ENCODE measurements at regions not wholly inside any gene's neighbourhood (a gene's known extent, or its start where the extent isn't known, plus 50 kb on each side); places are given as distances from the start of the nearest gene placed in this dataset.
"Not testable (repeated sequence)": the region's sequence is repeated elsewhere in the genome, so short reads cannot be mapped to it uniquely, and the experiment has no call there.

DNA sequence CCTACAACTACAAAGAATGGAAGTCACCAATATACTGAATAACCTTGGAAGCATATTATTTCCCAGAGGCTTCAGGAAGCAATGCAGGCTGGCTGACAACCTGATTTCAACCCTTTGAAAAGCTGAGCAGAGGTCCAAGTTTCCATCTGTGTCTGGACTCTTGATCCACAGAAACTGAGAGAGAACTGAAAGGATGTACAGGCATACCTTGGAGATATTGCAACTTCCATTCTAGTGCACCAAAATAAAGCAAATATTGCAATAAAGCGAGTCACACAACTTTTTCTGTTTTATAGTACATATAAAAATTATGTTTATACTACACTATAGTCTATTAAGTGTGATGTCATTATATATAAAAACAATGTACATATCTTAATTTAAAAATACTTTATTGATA is 85.3 kb downstream of the TYW3 start:
- DNase-seq: no peak

- no peak for DNase-seq
These were observed 85.9 kb downstream of the TYW3 start for GRCh38 chr1:74818661-74819456.

- no peak for DNase-seq
These were observed 90.0 kb downstream of the TYW3 start for GRCh38 chr1:74822851-74823401.

- no peak for DNase-seq
These were observed 91.7 kb downstream of the TYW3 start for GRCh38 chr1:74824497-74825107.

DNA sequence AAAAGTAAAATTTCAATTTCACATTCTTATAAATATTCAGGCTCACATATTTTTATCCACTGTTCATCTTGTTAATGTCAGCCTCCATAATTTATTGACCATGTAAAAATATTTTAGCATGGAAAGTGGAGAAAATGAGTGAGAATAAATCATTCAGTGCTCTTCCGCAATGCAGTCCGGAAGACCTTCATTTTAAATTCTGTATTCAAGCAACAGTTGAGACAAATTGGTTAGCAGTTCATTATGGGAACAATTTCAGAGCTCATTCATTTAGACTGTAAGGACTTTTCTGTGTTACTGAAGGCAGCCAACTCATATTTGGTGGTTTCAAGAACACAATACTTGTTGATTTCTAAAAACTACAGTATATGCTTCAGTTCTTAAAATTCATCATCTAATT is 97.8 kb downstream of the TYW3 start:
- no peak for DNase-seq

DNA sequence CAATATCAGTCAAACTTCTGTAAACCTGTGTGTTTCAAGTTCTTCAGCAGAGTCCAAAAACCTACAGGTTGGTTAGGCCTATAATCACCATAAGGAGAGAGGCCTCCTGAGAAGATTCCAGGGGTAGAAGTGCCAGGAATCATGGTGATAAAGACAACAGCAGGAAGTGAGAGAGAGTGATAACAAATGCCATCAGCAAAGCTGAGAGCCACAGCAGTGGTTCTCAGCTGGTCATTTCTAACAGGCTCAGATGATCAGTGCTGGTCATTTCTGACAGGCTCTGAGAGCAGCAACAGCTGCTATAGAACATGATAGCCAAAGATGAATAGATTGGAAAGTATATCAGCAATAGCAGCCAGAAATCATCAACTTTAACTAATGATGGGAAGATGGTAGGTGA is 101.3 kb downstream of the TYW3 start:
- DNase-seq: no peak

DNA sequence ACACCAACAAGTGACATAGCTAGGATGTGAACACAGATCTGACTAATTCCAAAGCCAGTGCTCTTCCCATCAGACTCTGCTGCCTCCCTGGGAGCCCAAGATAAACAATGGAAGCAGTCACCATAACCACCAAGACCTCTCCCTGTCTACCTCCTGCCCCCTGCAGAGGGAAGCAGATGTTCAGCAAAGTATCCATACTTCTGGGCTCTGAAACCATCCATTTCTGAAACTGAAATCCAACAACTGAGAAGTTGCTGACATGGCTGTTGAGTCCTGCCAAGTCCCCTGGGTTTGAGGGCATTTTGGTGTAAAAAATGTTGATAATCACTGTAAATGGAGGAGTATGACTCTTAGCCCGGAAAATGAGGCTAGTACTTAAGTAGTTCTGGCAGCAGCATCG is 102.1 kb downstream of the TYW3 start:
- no peak for DNase-seq

- DNase-seq: no peak
These were observed 109.8 kb downstream of the TYW3 start for GRCh38 chr1:74842726-74843125.

DNA sequence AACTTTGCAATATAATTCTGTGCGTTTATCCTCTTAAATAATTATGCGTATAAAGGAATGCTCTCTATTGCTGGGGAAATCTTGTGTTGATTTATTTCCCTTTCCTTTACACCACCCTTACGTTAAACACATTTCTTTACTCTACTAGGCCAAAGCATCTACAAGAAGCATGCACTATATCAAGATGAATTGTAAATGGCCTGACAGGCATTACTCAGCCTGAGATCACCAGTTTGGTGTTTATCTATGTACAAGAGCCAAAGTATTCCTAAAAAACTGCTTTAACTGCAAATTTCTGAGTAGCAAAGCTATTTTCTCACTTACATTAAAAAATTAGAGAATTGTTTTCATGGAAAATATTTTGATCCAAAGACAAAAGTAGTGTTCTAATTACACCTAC is 114.8 kb downstream of the TYW3 start:
- no peak for DNase-seq

GRCh38 chr1:74853756-74854155 is 120.8 kb downstream of the TYW3 start:
- DNase-seq: no peak

- DNase-seq: no peak
These were observed 123.2 kb downstream of the TYW3 start for GRCh38 chr1:74856174-74856573.

- no peak for DNase-seq
These were observed 124.7 kb downstream of the TYW3 start for GRCh38 chr1:74857676-74858075.

- DNase-seq: no peak
These were observed 125.2 kb downstream of the TYW3 start for GRCh38 chr1:74858136-74858535.

DNA sequence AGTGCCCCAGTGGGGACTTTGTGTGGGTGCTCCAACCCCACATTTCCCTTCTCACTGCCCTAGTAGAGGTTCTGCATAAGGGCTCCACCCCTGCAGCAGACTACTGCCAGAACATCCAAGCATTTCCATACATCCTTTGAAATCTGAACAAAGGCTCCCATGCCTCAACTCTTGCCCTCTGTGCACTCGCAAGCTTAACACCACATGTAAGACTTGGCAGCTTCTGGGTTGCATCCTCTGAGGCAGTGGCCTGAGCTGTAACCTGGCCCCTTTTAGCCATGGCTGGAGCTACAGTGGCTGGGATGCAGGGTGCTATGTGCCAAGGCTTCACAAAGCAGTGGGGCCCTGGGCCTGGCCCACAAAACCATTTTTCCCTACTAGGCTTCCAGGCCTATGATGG is 128.9 kb downstream of the TYW3 start:
- DNase-seq: no peak

DNA sequence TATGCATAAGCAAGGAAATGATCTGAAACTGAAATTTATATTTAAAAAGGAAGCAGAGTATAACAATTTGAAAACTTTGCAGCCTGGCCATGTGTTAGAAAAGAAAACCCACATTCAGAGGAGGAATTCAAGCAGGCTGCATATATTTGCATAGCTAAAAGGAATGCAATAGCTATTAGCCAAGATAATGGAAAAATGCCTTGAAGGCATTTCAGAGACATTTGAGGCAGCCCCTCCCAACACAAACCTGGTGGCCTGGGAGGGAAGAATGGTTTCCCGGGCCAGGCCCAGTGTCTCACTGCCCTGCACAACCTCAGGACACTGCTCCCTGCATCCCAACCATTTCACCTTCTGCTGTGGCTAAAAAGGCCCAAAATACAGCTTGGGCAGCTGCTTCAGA is 136.8 kb downstream of the TYW3 start:
- no peak for DNase-seq

- not testable (repeated sequence) for DNase-seq
These were observed 144.4 kb downstream of the TYW3 start for GRCh38 chr1:74877366-74877765.

DNA sequence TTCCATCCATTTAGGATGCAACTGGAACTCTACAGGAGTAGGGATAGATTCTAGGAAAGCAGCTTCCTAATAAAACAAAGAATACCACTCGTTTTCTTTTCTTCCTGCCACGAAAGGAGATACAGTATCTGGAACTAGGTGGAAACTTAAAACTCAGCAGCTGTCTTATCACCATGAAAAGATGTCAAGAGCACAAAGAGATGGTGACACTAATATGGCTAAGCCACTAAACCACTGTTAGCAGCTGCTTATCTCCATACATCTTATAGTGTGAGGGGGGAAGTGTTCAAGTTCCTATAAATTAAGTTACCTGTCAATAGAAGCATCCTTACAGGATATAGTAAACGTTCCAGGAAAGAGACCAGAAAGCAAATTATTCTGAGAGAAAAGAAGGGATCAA is 162.5 kb downstream of the TYW3 start:
- DNase-seq: no peak

- no peak for DNase-seq
These were observed 175.2 kb downstream of the TYW3 start for GRCh38 chr1:74908131-74908530.

DNA sequence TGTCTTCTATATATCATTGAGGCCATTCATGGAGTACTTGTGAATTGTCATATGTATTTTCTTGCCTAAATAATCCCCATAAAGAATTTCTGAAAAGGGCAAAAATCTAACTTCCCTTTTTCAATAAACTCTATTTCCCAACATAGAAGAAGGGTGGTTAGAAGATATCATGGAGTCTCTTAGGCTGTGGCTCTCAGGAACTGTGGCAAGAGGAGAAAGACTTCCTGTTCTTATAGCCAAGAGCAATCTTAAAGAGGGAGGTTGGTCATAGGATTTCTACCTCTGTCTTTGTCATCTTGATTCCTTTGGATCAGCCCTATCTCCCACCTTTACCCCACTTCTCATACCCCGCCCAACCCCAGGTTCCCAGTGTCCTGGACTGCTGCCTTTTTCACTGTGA is 175.8 kb downstream of the TYW3 start:
- no peak for DNase-seq

GRCh38 chr1:74913978-74914377 is 181.0 kb downstream of the TYW3 start:
- no peak for DNase-seq

DNA sequence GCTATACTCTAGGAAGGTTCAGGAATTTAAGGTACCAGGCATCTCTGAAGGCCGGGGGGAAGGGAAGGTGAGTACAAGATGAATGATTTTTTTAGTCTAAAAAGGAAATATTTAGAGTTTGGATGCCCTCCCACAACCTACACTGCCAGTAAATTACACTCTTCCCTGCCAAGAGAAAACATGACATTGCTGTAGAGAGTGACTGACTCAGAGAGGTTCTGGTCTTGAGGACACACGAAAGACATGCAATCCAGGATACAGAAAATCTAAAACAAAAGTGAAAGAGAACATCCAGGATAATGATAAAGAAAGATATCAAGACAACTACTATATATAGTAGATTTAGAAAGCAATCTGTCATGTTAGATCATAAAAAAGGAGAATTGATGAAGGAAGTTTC is 200.5 kb downstream of the TYW3 start:
- DNase-seq: no peak

GRCh38 chr1:74935446-74935845 is 198.7 kb upstream of the LHX8 start:
- no peak for DNase-seq

DNA sequence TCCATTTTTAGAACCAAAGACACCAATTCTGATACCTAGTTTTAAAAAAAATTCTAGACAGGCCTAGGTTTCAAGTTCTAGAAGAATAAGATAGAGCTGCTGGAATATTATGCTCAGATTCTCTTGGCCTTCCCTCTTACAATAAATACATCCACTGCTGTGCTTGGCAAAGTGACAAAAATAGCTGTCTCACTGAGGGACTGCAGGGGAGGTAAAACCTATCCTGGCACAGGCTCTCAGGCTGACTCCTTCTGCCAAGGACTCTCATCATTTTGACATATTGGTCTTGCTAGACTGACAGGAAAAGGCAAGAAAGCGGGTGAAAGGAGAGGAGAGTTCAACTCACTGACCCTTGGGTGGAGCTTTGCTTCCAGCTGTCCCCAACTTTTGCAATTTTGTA is 197.0 kb upstream of the LHX8 start:
- no peak for DNase-seq

Data from anterior cingulate cortex (tissue), 58 donors.